Lower leg skin (tissue), 4 donors: ENCODE measurements at regions not wholly inside any gene's neighbourhood (a gene's known extent, or its start where the extent isn't known, plus 50 kb on each side); places are given as distances from the start of the nearest gene placed in this dataset.

ENCODE experiments used
- DNase-seq, 2 donors: peaks; one replicate each; pipeline ENCODE4 v3.0.0-alpha.2; 2019; ENCODE audit warnings: low spot score in 2 of 2
- H3K4me3 ChIP-seq: fragments of 200-600 bp; sonication (generic); 2 replicates; pipeline ENCODE4 v1.5.1; 2017; ENCODE audit warnings: mild to moderate bottlenecking, low read depth; ENCODE audit not compliant: poor library complexity, severe bottlenecking
- CTCF ChIP-seq, 3 donors: fragments of 450-650 bp; IDR thresholded peaks; one replicate each; pipeline ENCODE4 v1.5.1; 2016; ENCODE audit warnings: antibody characterized with exemption in 3 of 3, mild to moderate bottlenecking in 3 of 3, moderate library complexity in 2 of 3
- POLR2A ChIP-seq, 2 donors: fragments of 450-650 bp; IDR thresholded peaks; one replicate each; pipeline ENCODE4 v1.6.1; 2016 to 2017; ENCODE audit warnings: antibody characterized with exemption in 2 of 2, mild to moderate bottlenecking in 1 of 2, moderate library complexity in 1 of 2
- WGBS, 2 donors: methylation state at CpG; one replicate each; pipeline ENCODE4 v1.1.5; 2018; 5-methylcytosine and 5-hydroxymethylcytosine counted together
- intact Hi-C: fragments of 100-400 bp; cut with DNase I; formaldehyde crosslinking; loops from one replicate; pipeline ENCODE4 v1.15.0; 2023; ENCODE audit warnings: low total_unique reads

- TF ChIP-seq POLR2A (IDR thresholded peaks at IDR 0.05) (no peak), CTCF (IDR thresholded peaks at IDR 0.05) (no peak)
- 68 to 74% methylated on average over 1 of the region's 1 CpG for WGBS, 2 donors
- DNase-seq: no peak
- intact Hi-C loops: no loop called here
- no peak overlapping the region for H3K4me3 ChIP-seq
These were observed 570.9 kb upstream of the ZFP42 start for GRCh38 chr4:187424636-187425035.

GRCh38 chr4:187426511-187426910, 569.1 kb upstream of the ZFP42 start:
- no peak for DNase-seq
- no peak overlapping the region for H3K4me3 ChIP-seq
- TF ChIP-seq POLR2A (IDR thresholded peaks at IDR 0.05): no peak
- no peak for TF ChIP-seq CTCF (IDR thresholded peaks at IDR 0.05)
- WGBS, 2 donors: 63 to 94% methylated on average over 2 of the region's 2 CpGs
- intact Hi-C loops: no loop called here

- DNase-seq: no peak
- intact Hi-C loops: no loop called here
- TF ChIP-seq POLR2A (IDR thresholded peaks at IDR 0.05) (no peak), CTCF (IDR thresholded peaks at IDR 0.05) (no peak)
- WGBS, 2 donors: 84 to 86% methylated on average over 7 of the region's 7 CpGs
- no peak overlapping the region for H3K4me3 ChIP-seq
These were observed 563.3 kb upstream of the ZFP42 start for GRCh38 chr4:187432310-187432709.

GRCh38 chr4:187433141-187433540, 562.4 kb upstream of the ZFP42 start:
- TF ChIP-seq CTCF (IDR thresholded peaks at IDR 0.05) (no peak), POLR2A (IDR thresholded peaks at IDR 0.05) (no peak)
- no peak overlapping the region for H3K4me3 ChIP-seq
- 49 to 51% methylated on average over 4 of the region's 4 CpGs for WGBS, 2 donors
- no peak for DNase-seq
- intact Hi-C loops: no loop called here

GRCh38 chr4:187436251-187436650, 559.3 kb upstream of the ZFP42 start:
- no peak for DNase-seq
- WGBS, 2 donors: 84 to 93% methylated on average over 5 of the region's 5 CpGs
- no peak for TF ChIP-seq CTCF (IDR thresholded peaks at IDR 0.05)
- TF ChIP-seq POLR2A (IDR thresholded peaks at IDR 0.05): no peak
- intact Hi-C loops: no loop called here
- H3K4me3 ChIP-seq: no peak overlapping the region

GRCh38 chr4:187444061-187444460, 551.5 kb upstream of the ZFP42 start:
- intact Hi-C loops: no loop called here
- H3K4me3 ChIP-seq: no peak overlapping the region
- TF ChIP-seq POLR2A (IDR thresholded peaks at IDR 0.05): no peak
- TF ChIP-seq CTCF (IDR thresholded peaks at IDR 0.05): no peak
- WGBS, 2 donors: 82 to 87% methylated on average over 3 of the region's 3 CpGs
- DNase-seq: no peak
